ENCODE measurements at regions not wholly inside any gene's neighbourhood (a gene's known extent, or its start where the extent isn't known, plus 50 kb on each side); places are given as distances from the start of the nearest gene placed in this dataset.

- TF ChIP-seq, protein P1, sequence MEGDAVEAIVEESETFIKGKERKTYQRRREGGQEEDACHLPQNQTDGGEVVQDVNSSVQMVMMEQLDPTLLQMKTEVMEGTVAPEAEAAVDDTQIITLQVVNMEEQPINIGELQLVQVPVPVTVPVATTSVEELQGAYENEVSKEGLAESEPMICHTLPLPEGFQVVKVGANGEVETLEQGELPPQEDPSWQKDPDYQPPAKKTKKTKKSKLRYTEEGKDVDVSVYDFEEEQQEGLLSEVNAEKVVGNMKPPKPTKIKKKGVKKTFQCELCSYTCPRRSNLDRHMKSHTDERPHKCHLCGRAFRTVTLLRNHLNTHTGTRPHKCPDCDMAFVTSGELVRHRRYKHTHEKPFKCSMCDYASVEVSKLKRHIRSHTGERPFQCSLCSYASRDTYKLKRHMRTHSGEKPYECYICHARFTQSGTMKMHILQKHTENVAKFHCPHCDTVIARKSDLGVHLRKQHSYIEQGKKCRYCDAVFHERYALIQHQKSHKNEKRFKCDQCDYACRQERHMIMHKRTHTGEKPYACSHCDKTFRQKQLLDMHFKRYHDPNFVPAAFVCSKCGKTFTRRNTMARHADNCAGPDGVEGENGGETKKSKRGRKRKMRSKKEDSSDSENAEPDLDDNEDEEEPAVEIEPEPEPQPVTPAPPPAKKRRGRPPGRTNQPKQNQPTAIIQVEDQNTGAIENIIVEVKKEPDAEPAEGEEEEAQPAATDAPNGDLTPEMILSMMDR (IDR thresholded peaks at IDR 0.05; ENCODE audit: extremely low read depth, missing control alignments) = no peak
- DNase-seq (ENCODE audit: low spot score) = no peak
Measured at GRCh38 chr2:103427567-103427966, 665.7 kb downstream of the TMEM182 start.

DNA sequence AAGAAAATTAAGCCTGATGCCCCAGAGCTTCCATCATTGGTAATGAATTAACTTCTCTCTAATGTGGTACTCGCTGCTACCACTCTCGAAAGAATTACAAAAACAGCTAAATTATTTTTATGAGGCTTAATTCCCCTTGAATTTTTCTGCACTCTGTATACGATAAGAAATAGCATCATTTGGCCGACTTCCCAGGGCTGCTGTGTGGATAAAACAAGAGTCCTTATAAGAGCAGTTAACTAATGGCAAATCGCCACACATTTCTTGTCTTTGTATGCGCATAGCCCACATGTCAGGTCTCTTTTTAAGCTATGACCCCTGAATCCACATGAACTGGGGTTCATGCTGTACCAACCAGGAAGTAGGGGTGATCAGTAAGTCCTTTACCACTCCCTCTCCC, 668.4 kb downstream of the TMEM182 start:
- DNase-seq (ENCODE audit: low spot score) = no peak
- TF ChIP-seq, protein P1 (IDR thresholded peaks at IDR 0.05; ENCODE audit: extremely low read depth, missing control alignments) = no peak

DNA sequence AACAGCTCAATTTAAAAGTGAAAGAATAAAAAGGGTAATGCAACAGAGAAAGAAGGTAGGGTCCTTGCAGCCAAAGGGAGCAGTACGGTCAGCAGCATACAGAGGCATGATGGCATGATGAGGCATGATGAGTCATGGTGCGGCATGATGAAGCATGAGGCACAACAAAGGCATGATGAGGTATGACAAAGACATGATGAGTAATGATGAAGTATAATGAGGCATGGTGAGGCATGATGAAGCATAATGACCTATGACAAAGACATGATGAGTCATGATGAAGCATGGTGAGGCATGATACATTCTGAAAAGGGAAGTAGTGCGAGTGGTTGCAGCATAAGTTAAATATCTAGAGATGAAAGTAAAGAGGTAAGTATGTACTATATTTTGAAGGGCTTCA, 673.2 kb downstream of the TMEM182 start:
- no peak for DNase-seq (ENCODE audit: low spot score)
- TF ChIP-seq, protein P1 (IDR thresholded peaks at IDR 0.05; ENCODE audit: extremely low read depth, missing control alignments) = no peak

- no peak for DNase-seq (ENCODE audit: low spot score)
- TF ChIP-seq, protein P1 (IDR thresholded peaks at IDR 0.05; ENCODE audit: extremely low read depth, missing control alignments) = no peak
Measured at GRCh38 chr2:103437161-103437560, 675.3 kb downstream of the TMEM182 start.

DNA sequence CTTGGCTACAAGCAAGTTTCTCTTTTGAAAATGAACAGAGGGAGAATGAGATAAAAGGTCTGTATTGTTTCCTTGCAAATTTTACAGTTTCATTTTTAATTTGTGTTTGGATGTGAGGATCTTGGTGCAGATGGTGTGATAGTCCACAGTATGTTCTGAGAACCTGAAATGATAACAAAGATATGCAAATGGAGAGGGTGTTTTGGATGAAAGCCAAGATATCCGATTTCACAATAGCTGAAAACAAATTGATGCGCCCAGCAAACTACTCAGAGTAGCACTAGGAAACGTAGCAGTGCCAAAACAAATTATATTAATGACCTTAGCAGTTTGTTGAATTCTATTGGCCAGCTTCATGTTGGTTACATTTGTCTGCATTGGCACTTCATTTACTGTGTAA, 683.5 kb downstream of the TMEM182 start:
- TF ChIP-seq, protein P1 (IDR thresholded peaks at IDR 0.05; ENCODE audit: extremely low read depth, missing control alignments) = no peak
- no peak for DNase-seq (ENCODE audit: low spot score)

- no peak for DNase-seq (ENCODE audit: low spot score)
- TF ChIP-seq, protein P1 (IDR thresholded peaks at IDR 0.05; ENCODE audit: extremely low read depth, missing control alignments) = no peak
Measured at GRCh38 chr2:103448495-103448894, 686.7 kb downstream of the TMEM182 start.

DNA sequence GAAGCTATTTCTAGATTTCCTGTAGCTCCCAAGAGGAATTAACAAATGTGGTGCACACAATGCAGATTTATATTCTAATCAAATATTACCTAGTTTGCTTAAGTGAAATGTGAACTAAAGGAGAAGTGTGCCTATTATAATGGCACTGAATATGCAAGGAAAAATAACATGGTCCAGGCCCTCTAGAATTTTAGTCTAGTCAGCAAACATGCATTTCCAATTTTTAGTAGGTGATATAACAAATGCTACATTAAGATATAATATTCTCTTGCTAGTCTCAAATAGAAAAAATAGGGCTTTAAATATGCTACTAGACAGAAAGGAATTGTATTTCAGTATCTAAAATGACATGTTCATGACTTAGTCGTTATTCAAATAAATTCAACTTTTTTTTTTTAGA, 689.5 kb downstream of the TMEM182 start:
- DNase-seq (ENCODE audit: low spot score) = no peak
- TF ChIP-seq, protein P1 (IDR thresholded peaks at IDR 0.05; ENCODE audit: extremely low read depth, missing control alignments) = no peak

Data from GM20000 (cell line).